ENCODE measurements at regions not wholly inside any gene's neighbourhood (a gene's known extent, or its start where the extent isn't known, plus 50 kb on each side); places are given as distances from the start of the nearest gene placed in this dataset.

DNA sequence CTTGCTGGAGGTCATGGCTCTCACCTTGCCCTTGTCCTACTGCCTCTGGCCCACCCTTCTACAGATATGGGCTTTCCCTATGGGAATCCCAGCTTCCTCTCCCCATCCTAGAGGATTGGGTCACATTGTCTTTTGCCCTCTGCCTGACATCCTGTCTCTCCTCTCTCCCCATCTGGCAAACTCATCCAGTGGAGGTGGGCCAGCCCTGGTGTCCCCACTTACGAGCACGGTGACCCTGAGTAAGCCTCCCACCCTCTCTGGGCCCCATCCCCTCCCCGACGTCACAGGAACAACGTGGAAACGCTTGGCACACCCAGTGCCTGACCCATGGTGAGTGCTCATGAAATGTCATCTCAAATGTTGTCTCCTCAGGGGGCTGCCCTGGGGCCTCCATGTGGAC lies 56.1 kb upstream of the ID3 start:
- no peak for DNase-seq (ENCODE audit: low read depth in 2 of 2)

DNA sequence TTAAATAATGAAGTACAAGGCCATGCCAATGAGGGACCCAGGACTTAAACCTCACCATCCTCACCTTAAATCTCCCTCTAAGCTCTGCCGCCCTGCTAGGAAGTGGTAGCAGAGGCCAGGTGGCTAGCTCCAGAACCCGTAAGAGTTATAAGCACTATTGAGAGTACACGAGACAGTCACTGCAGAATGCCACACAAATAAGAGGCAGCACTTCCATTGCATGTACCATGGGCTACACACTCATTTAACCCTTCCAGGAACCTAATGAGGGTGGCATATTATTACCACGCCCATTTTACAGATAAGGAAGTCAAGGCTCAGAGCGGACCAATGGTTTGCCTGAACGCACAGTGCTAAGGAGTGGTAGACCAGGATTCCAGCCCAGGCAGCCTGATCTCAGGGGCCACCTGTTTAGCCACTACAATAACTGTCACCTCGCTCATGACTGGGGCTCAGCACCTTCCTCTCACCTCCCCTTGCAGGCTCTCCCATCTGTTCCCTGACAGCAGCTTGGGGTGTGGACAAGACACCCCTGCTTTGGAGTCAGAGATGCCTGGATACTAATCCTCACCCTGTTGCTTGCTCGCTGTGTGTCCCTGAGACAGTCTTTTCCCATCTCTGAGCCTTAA lies 54.8 kb upstream of the ID3 start:
- DNase-seq (ENCODE audit: low read depth in 2 of 2) = no peak

GRCh38 chr1:23613191-23614031 lies 54.1 kb upstream of the ID3 start:
- no peak for DNase-seq (ENCODE audit: low read depth in 2 of 2)

DNA sequence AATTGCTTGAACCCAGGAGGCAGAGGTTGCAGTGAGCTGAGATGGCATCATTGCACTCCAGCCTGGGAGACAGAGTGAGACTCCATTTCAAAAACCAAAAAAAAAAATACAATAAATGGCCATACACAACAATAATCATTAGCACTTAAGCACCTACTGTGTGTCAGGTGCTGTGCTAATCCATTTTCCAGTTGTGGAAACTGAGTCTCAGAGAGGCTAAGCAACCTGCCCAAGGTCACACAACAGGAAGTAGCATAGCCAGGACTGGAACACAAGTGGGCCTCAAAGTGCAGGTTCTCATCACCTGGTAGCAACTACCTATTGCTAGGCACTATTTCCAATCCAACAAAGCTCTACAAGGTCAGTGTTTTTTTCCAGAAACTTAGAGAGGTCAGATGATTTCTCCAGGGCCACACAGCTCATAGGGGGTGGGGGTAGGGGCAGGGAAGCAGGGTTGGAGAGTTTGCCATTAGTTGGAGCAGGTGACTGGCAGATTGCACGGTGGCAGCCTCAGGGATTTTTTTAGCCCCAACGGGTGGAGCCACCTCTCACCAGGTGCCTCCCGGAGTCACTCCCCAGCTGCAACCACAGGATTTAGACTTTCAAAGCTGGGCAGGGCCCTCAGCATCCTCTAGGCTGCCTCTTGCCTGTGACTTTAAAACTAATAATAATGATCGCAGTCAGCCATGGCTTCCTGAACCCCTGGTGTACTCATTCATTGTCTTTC lies 52.5 kb upstream of the ID3 start:
- no peak for DNase-seq (ENCODE audit: low read depth in 2 of 2)

- no peak for DNase-seq (ENCODE audit: low read depth in 2 of 2)
Measured at GRCh38 chr1:23610677-23611076, 51.4 kb upstream of the ID3 start.

- DNase-seq (ENCODE audit: low read depth in 2 of 2) = no peak
Measured at GRCh38 chr1:23609971-23610370, 50.7 kb upstream of the ID3 start.
